IMR-90 (cell line): ENCODE measurements at regions not wholly inside any gene's neighbourhood (a gene's known extent, or its start where the extent isn't known, plus 50 kb on each side); places are given as distances from the start of the nearest gene placed in this dataset.

Source experiments
- ATAC-seq: fragments of 200-7000 bp; cut with Tn5 transposase; 2 replicates; pipeline ENCODE4 v1.9.1; 2020; ENCODE audit warnings: low read depth, mild to moderate bottlenecking, moderate library complexity
- BruUV-seq: library from RNA; stranded (reverse); fragments of 400-500 nt; replicated peaks from 2 replicates; lab custom pipeline; 2021; lab: Mats Ljungman, UMichigan
- CTCF ChIA-PET: fragments of 300-600 bp; formaldehyde crosslinking; extraction: SDS; loops from one replicate; lab custom pipeline; 2021; ENCODE audit warnings: antibody characterized with exemption; lab: Yijun Ruan, JAX
- POLR2A ChIA-PET: fragments of 300-600 bp; sonication (Branson Sonifier 250); formaldehyde crosslinking; loops from one replicate; lab custom pipeline; 2022; ENCODE audit warnings: antibody characterized with exemption; ENCODE audit not compliant: unreplicated experiment; lab: Charles Lee
- DNase-seq: peaks from one replicate; pipeline ENCODE4 v3.0.0; 2013
- H2AFZ ChIP-seq: replicated peaks from 2 replicates; pipeline ENCODE3; 2013; ENCODE audit warnings: low read length, mild to moderate bottlenecking; ENCODE audit not compliant: poor library complexity
- H2AK5ac ChIP-seq: 2 replicates; pipeline ENCODE4 v1.6.1; 2013; ENCODE audit warnings: low read depth, low read length, inconsistent platforms
- H2AK9ac ChIP-seq: replicated peaks from 2 replicates; pipeline ENCODE3; 2013; ENCODE audit warnings: mild to moderate bottlenecking, low read depth, low read length, moderate library complexity; ENCODE audit not compliant: poor library complexity
- H2BK120ac ChIP-seq: 2 replicates; pipeline ENCODE4 v1.6.1; 2013; ENCODE audit warnings: low read depth, low read length, inconsistent platforms
- H2BK15ac ChIP-seq: 3 replicates; pipeline ENCODE4 v1.6.1; 2013; ENCODE audit warnings: low read depth, low read length, inconsistent platforms
- H2BK20ac ChIP-seq: 2 replicates; pipeline ENCODE4 v1.6.1; 2013; ENCODE audit warnings: low read depth, mild to moderate bottlenecking, inconsistent platforms, low read length, moderate library complexity
- H2BK5ac ChIP-seq: 2 replicates; pipeline ENCODE4 v1.6.1; 2013; ENCODE audit warnings: mild to moderate bottlenecking, low read depth, low read length, inconsistent platforms; ENCODE audit not compliant: poor library complexity, severe bottlenecking
- H3K14ac ChIP-seq: replicated peaks from 2 replicates; pipeline ENCODE4 v1.6.1; 2013; ENCODE audit warnings: low read depth, low read length, inconsistent platforms
- H3K18ac ChIP-seq: 2 replicates; pipeline ENCODE4 v1.6.1; 2013; ENCODE audit warnings: low read depth, low read length, control low read depth
- H3K23ac ChIP-seq: 2 replicates; pipeline ENCODE4 v1.6.1; 2013; ENCODE audit warnings: low read depth, low read length, inconsistent platforms
- H3K27ac ChIP-seq: 2 replicates; pipeline ENCODE4 v1.5.1; 2013; ENCODE audit warnings: mild to moderate bottlenecking, control low read depth, low read length; ENCODE audit not compliant: insufficient read depth
- H3K27me3 ChIP-seq: 2 replicates; pipeline ENCODE4 v1.6.1; 2013; ENCODE audit warnings: low read length; ENCODE audit not compliant: control insufficient read depth, insufficient read depth
- H3K36me3 ChIP-seq: 2 replicates; pipeline ENCODE4 v1.6.1; 2013; ENCODE audit warnings: low read length, mixed read lengths; ENCODE audit not compliant: control insufficient read depth, insufficient read depth
- H3K4ac ChIP-seq: 2 replicates; pipeline ENCODE4 v1.6.1; 2013; ENCODE audit warnings: low read depth, low read length, inconsistent platforms
- H3K4me1 ChIP-seq: 2 replicates; pipeline ENCODE4 v1.6.1; 2013; ENCODE audit warnings: low read length, mixed read lengths; ENCODE audit not compliant: control insufficient read depth, insufficient read depth
- H3K4me2 ChIP-seq: 2 replicates; pipeline ENCODE4 v1.6.1; 2013; ENCODE audit warnings: low read depth, mild to moderate bottlenecking, control low read depth, low read length, moderate library complexity
- H3K4me3 ChIP-seq: 2 replicates; pipeline ENCODE4 v1.5.1; 2013; ENCODE audit warnings: low read depth, mild to moderate bottlenecking, control low read depth, low read length, moderate library complexity; ENCODE audit not compliant: insufficient read depth
- H3K56ac ChIP-seq: 2 replicates; pipeline ENCODE4 v1.6.1; 2013; ENCODE audit warnings: low read length, inconsistent platforms; ENCODE audit not compliant: insufficient read depth; ENCODE audit errors: extremely low read depth
- H3K79me1 ChIP-seq, 2 experiments: 2 replicates each; pipeline ENCODE4 v1.6.1; 2013; ENCODE audit warnings: low read length in 2 of 2, inconsistent platforms in 1 of 2, low read depth in 1 of 2
- H3K9ac ChIP-seq: 2 replicates; pipeline ENCODE4 v1.6.1; 2013; ENCODE audit warnings: low read depth, low read length, control low read depth
- H3K9me1 ChIP-seq: 2 replicates; pipeline ENCODE4 v1.6.1; 2013; ENCODE audit warnings: low read length, inconsistent platforms; ENCODE audit not compliant: insufficient read depth
- H3K9me3 ChIP-seq: 2 replicates; pipeline ENCODE4 v1.6.1; 2013; ENCODE audit warnings: low read length; ENCODE audit not compliant: control insufficient read depth, insufficient read depth
- H4K20me1 ChIP-seq: 2 replicates; pipeline ENCODE4 v1.6.1; 2013; ENCODE audit warnings: low read length, inconsistent platforms; ENCODE audit not compliant: insufficient read depth
- H4K5ac ChIP-seq: 2 replicates; pipeline ENCODE4 v1.6.1; 2013; ENCODE audit warnings: mild to moderate bottlenecking, low read depth, low read length, control low read depth
- H4K8ac ChIP-seq, 2 experiments: 2 replicates each; pipeline ENCODE4 v1.6.1; 2013; ENCODE audit warnings: low read depth in 2 of 2, low read length in 2 of 2, control low read depth in 1 of 2, inconsistent platforms in 1 of 2
- H4K91ac ChIP-seq: 2 replicates; pipeline ENCODE4 v1.6.1; 2013; ENCODE audit warnings: low read depth, low read length, inconsistent platforms; ENCODE audit not compliant: insufficient read depth
- NFE2L2 ChIP-seq: fragments of 150-350 bp; IDR thresholded peaks from 2 replicates; pipeline ENCODE4 v1.6.1; 2016; ENCODE audit warnings: low read depth, mild to moderate bottlenecking, low read length
- WGBS, 2 experiments: methylation state at CpG; one replicate each; pipeline versions ENCODE4 v1.1.5 to v1.1.7; 2013; ENCODE audit warnings: missing lambda C conversion rate in 2 of 2; ENCODE audit not compliant: insufficient read length in 1 of 2; ENCODE audit errors: extremely low coverage in 2 of 2; 5-methylcytosine and 5-hydroxymethylcytosine counted together
- dilution Hi-C: fragments of 300-500 bp; cut with HindIII; formaldehyde crosslinking; loops from one replicate; pipeline ENCODE4 v1.14.3; 2018; ENCODE audit warnings: low sequenced_read_pairs; ENCODE audit not compliant: unreplicated experiment
- in situ Hi-C: fragments of 300-500 bp; cut with MboI; formaldehyde crosslinking; loops from 3 replicates; pipeline ENCODE4 v1.14.3; 2019; ENCODE audit warnings: low sequenced_read_pairs, inconsistent platforms, mixed read lengths
- intact Hi-C: fragments of 100-400 bp; cut with micrococcal nuclease; formaldehyde crosslinking; loops from 2 replicates; pipeline ENCODE4 v1.10.0; 2022

DNA sequence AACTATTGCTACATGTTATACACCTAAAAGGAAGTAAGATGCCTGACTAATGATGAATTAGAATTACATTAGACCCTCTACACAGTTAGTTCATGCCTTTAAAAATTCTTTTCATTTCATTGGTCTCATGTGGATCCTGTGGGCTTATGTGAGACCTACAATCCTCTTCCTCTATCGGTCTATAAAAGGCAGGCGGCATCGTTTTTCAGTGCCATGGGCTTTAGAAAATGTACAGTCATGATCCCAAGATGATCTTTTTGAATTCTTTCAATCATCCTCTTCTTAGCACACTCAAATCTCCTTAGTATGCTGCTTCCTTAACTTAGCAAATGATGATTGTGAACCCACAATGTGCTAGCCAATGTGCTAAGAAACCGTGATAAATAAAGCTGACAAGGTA, 193.9 kb downstream of the ZNF608 start:
- in situ Hi-C loops: no loop called here
- Histone ChIP-seq H2BK20ac (no peak overlapping the region), H2BK5ac (no peak overlapping the region), H2BK120ac (no peak overlapping the region), H2AFZ (no peak overlapping the region), H3K4me2 (no peak overlapping the region), H3K14ac (no peak overlapping the region), H2BK15ac (no peak overlapping the region), H3K56ac (no peak overlapping the region), H3K36me3 (no peaks in the 10 kb centered on the region), H3K79me1 (no peaks in the 10 kb centered on the region), H3K4ac (no peak overlapping the region), H2AK9ac (no peak overlapping the region), H4K5ac (no peak overlapping the region), H2AK5ac (no peak overlapping the region), H3K27me3 (no peaks in the 10 kb centered on the region; the same call in 1 of the 2 replicates), H3K9me1 (no peaks in the 10 kb centered on the region), H4K8ac (no peak overlapping the region), H3K4me3 (no peak overlapping the region), H3K9ac (no peak overlapping the region), H3K18ac (no peak overlapping the region), H4K20me1 (no peaks in the 10 kb centered on the region), H3K23ac (no peak overlapping the region), H3K4me1 (no peaks in the 10 kb centered on the region), H3K9me3 (no peaks in the 10 kb centered on the region), H3K27ac (no peak overlapping the region), H4K91ac (no peak overlapping the region)
- BruUV-seq: no TSS peak
- ChIA-PET POLR2A (no interaction called here), CTCF (no interaction called here)
- WGBS, 2 experiments: no CpG with 5 or more reads among the region's 4 CpGs
- intact Hi-C loops: no loop called here
- TF ChIP-seq NFE2L2: no peak
- ATAC-seq: no peak
- no peak for DNase-seq
- dilution Hi-C loops: no loop called here
